Middle frontal gyrus (tissue), 1 donor: ENCODE measurements at regions not wholly inside any gene's neighbourhood (a gene's known extent, or its start where the extent isn't known, plus 50 kb on each side); places are given as distances from the start of the nearest gene placed in this dataset.
"Not testable (repeated sequence)": the region's sequence is repeated elsewhere in the genome, so short reads cannot be mapped to it uniquely, and the experiment has no call there.

Source experiments
- DNase-seq: peaks from one replicate; pipeline ENCODE4 v3.0.0-alpha.2; 2015; ENCODE audit warnings: low spot score; ENCODE audit errors: extremely low spot score

DNA sequence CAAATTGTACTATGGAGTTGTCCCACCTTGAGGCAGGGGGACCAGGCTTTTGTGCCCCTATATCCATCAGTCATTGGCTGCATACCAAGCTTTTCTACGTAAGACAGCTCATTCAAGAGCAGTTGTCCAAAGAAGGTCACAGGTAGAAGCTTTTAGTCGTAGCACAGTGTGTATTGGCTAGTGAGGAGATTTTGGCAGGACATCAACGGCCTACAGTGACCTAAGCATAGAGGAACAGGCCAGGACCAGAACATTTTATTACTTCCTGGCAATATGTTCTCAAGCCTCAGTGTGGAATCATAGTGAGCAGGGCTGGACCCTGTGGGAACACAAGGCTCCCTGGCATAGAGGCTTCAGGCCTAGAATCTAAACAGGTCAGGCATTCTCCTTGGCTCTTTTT is 105.4 kb upstream of the ANKRD28 start:
- no peak for DNase-seq

DNA sequence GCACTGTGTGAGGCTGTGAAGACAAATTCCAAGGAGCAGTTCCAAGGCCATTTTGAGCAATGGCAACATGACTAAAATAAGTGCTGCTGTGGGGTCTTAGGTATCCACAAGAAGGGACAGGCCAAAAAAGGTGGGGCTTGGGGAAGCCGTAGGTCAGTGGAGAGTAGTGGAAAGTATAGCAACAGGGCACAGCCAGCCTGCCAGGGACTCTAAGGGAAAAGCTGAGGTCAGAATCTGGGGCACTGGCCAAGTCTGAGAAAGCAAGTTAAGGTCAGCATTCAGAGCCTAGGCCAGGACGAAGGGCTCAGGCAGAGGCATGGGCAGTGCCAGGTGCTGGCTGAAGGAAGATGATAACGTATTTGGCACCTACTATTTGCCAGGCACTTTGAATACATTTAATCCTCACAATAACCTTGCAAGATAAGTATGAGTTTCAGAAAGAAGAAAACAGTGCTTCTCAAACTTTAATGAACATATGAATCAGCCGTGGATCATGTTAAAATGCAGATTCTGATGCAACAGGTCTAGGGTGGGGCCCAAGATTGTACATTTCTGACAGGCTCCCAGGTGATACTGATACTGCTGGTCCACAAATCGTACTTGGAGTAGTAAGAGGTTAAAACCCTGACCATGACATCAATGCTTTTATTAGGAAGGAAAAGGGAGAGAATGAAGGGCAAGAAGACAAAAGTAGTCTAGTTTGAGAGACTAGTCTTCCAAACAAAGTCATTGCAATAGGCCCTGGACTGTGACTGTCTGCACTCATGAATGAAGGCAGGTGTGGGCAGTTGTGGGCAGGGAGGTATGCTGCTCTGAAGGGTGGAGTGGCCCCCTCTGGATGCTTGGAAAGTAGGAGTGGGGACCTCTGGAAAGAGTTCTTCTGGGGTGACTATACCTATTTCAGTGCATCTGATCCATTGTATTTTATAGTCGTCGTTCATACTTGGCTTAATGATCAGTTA is 106.3 kb upstream of the ANKRD28 start:
- DNase-seq, result no peak

DNA sequence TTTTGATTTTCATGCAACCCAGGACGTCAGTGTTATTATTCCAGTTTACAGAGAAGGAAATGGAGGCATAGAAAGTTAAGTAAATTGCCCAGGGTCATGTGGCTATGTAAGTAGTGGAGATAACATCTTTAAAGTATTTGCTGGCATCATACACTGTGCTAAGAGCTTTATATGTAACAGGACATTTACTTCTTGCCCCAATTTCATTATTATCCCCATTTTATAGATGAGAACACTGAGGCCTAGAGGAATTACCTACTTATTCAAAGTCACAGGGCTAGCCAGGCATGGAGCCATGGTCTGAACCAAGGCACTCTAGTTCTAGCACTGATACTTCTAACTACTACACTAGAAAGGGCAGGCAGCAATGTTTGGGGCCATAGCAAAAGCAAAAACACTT is 107.3 kb upstream of the ANKRD28 start:
- DNase-seq, result no peak

DNA sequence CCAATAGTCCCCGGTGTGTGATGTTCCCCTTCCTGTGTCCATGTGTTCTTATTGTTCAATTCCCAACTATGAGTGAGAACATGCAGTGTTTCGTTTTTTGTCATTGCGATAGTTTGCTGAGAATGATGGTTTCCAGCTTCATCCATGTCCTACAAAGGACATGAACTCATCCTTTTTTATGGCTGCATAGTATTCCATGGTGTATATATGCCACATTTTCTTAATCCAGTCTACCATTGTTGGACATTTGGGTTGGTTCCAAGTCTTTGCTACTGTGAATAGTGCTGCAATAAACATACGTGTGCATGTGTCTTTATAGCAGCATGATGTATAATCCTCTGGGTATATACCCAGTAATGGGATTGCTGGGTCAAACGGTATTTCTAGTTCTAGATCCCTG is 109.6 kb upstream of the ANKRD28 start:
- not testable (repeated sequence) for DNase-seq

DNA sequence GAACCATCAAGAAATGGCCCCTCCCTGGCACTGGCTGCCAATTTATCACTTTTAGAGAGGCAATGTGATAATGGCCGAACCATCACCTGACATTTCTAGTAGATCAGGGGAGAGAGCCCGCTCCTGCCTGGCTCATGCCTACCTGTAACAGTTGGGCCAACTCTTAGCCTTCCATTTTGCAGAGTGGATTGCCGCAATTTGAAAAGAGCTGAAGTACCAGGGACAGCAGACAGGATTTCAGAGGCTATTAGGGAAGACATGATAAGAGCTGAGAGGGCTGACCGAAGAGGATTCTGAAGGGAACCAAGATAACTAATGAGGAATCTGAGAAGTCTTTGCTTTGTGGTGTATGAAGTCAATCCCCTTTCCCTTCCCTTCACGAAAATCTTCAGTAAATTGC is 121.2 kb upstream of the ANKRD28 start:
- DNase-seq, result no peak

DNA sequence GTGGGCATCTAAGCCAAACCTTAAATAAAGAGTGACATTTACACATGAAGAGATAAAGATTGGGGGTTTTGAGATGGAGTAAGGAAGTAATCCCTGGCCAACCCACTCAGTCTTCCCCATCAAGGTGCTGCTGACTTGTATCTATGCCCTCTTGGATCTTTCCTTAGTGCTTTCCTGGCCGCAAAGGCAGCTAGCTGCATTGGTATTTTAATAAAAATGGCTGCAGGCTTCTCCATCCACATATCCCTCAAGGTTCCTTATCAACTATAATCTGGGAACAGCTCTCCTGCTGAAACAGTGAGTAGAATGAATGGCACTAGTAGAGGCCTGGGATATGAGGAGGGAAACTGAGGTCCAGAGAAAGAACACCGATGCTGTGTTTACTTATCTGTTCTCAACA is 122.2 kb upstream of the ANKRD28 start:
- DNase-seq, result no peak

DNA sequence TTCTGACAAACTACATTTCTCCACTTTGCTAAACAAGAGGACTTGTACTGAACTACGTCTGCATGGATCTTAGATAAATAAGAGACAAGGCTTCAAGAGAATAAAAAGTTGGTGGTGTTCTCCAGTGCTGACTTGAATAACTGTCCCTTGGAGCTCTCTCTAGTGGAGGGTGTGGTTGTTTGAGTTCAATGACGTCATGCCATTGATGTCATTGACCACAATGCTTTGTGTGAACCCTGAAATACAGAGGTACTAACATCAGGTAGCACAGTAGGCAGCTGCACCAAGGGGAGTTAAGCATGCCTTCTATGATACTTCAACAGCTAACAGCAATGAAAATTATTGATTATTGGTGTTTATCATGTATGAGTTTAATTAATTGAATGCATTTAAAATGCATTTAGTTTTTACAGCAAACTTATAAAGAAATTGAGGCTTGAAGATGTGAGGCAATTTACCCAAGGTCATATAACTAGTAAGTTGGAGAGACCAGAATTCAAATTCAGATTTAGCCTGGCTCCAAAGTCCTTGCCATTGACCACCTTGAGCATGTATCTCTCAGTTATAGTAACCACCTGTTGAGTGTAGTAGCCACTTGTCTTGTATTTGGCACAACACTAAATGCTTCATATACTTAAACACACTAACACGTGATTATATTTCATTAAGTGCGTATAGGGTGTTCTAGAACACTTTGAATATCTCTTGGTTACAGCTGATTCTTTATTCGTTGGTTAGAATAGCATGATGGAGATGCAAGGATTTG is 126.0 kb upstream of the ANKRD28 start:
- DNase-seq, result no peak

DNA sequence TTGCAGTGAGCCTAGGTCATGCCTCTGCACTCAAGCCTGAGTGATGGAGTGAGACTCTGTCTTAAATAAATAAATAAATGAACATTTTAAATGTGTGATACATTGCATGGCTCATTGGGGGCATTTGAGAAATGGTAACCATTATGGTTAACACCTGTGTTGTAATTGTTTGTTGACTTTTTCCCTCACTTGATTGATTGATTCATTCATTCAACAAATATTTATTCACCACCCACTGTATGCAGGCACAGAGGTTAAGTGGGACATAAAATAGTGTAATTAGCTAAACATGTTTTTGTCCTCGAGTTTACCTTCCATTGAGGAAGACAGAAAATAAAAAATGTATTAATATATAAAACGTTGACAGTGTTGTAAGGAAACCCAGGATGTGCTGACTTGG is 127.1 kb upstream of the ANKRD28 start:
- no peak for DNase-seq

DNA sequence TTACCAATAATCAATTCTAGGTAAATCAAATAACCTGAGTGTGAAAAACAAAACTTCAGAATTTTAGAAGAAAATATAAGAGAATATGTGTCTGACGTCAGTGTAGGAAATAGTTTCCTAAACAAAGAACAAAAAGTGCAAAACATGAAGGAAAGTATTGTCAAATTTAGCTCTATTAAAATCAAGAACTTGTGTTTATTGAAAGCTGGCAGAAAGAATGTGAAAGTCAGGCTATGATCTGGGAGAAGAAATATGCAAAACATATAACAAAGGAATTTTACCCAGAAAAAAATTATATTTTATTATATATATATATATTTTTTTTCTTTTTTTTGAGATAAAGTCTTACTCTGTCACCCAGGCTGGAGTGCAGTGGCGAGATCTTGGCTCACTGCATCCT is 129.1 kb upstream of the ANKRD28 start:
- no peak for DNase-seq

DNA sequence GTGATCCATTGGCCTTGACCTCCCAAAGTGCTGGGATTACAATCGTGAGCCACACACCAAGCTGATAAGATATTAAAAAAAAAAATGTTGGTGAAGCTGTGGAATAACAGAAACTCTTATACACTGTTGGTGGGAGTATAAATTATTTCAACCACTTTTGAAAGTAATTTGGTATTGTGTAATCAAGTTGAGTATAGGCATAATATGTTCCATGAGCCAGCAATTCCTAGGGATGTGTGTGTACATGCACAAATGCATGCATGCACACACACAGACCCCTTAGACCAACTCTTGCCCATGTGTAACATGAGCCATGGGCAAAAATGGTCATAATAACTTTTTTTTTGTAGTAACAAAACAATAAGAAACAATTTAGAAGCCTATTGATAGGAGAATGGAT is 130.2 kb upstream of the ANKRD28 start:
- DNase-seq, result no peak

DNA sequence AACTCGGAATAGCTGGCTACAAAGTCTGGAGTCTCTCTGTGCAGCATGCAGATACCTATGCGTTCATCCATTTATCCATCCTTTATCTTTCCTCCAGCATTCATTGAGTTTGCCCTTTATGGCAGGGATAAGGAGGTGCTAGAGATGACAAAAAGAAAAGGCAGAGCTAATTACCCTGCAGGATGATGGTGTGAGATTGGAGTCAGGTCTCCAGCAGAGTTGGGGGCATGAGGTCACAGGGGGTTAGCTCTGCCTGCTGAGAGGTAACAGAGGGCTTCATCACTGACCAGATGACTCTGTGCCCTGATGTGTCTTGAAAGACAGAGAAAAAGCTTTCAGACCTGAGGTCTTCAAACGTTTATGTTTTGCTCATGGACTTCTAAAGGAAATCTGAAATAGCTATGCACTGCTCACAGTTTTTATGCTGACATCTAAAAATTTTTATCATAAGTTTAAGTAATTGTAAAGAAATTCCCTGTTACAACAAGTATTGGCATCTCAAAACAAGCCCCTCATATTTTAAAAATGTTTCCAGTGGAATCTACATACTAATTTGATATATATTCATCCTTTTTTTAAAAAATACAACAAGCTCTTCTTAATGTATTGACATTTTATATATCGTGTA is 132.3 kb upstream of the ANKRD28 start:
- DNase-seq, result no peak

DNA sequence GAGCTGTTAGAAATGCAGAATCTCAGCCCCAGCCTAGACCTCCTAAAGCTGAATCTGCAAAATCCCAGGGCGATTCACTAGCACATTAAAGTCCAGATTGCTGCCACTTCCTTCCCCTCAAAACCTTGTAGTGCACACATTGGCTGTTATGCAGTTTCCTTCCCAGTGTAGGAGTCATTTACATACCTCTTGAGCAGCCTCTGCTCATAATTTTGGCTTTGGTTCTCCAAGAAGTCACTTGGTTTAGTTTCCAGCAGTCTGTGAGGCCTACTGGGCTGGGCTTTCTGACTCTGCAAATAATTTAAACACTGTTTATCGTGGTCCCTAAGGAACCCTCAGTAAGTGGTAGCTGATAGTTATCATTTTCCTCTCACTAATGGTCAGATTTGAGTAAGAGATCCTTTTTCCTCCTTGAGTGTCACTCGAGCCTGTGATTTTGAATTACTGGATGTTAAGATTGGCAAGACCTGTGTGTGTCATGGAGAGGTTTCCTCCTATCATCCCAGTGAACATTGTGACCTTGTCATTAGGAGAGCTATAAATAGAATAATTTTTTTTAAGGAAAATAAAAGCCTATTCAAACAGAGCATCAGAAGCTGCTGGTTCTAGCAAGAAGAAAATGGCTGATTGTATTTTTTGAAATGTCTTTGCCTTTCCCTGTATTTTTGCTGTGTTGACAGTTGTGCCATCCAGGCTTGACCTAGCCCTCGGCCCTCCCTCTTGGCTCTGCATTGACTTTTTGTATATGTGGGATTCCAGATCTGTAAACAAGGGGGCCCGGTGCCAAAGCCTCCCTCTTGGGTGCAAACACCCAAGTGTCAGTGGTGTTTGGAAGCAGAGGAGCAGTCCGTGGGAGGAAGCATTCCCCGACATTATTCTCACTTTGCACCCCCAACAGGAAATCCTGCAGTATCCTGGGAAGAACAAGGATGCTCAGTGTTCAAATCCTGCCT is 134.8 kb upstream of the ANKRD28 start:
- DNase-seq, result no peak

DNA sequence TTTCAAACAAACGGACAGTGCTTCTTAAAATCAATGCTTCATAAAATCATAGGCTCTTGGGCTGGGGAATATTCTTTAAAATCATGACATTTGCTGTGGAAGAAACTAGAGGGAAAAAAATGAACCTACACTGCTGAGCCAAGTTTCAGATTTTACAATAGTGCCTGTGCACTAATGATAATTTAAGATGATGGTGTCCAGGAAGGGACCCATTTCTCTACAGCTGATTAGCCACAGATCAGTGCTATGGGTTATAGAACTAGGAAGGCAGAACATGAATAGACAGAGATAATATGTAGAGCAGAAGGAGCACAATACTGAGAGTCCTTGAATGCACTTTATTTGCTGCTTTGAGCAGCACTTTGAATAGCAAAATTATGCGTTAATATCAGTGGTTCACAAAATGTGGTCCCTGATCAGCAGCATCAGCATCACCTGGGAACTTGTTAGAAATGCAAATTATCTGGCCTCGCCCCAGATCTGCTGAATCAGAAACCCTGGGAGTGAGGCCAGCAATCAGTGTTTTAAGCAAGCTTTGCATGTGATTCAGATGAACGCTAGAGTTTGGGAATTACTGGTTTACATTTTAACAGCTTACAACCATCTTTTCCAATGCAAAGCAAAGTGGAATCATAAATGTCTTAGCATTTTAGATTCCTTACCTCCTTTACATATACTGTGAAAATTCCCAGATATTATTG is 135.8 kb upstream of the ANKRD28 start:
- DNase-seq, result peak; percentile 56

DNA sequence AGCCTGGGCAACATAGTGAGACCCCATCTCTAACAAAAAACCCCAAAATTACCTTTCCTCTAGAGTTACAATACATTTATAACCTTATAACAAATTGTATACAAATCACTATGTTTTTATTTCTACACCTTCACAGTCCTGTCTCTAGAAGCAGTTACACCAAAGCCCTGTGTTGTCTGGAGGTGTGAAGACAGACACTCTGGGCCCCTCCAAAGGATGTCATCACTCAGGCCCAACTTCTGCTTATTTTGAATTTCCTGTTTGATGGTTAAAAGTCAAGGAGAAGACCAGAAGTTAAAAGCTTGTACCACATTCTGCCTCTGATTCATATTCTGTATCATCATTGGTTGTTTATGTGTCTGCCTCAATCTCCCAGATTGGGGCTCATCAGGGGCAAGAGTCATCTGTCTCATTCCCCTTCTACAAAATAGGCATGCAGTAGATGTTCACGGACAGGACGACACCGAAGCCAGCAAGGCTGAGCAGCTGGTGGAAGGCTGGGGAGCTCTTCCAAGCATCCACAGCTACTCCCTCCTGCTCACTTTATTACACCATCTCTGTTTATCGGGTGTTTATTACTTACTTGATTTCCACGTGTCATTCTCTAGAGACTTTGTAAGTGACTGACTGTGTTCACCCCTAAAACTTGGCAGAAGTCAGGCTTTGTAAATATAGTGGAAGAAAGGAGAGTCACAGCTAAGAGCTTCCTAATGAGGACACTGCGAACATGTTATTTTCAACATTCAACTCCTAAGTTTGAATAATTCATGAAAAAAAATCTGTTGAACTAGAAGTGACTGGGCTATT is 136.8 kb upstream of the ANKRD28 start:
- peak; percentile 56 for DNase-seq

DNA sequence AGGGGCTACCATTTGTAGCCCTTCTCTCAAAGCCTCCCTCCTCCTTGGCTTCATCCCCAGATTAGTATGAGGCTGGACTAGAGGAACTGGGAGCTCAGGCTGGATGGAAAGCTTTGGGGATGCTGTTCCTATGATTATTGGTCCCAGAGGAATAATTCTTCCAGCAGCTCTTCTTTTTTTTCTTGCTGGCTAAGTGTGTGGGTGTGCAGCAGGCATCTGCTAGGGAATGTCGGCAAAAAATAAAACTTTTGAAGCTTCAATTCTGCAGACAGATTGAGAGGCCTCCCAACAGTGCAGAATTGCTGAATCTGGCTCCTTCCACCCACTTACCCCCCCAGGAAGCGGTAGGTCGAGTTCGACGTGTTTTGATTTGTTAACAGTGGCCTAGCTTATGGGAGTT is 138.5 kb upstream of the ANKRD28 start:
- peak; percentile 57 for DNase-seq

DNA sequence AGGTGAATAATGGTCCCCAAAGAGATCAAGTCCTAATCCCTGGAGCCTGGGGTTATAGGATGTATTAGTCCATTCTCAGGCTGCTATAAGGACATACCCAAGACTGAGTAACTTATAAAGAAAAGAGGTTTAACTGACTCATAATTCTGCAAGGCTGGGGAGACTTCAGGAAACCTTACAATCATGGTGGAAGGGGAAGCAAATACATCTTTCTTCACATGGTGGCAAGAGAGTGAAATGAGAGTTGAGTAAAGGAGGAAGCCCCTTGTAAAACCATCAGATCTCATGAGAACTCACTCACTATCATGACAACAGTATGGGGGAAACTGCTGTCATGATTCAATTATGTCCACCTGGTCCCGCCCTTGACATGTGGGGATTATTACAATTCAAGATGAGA is 142.9 kb upstream of the ANKRD28 start:
- no peak for DNase-seq

DNA sequence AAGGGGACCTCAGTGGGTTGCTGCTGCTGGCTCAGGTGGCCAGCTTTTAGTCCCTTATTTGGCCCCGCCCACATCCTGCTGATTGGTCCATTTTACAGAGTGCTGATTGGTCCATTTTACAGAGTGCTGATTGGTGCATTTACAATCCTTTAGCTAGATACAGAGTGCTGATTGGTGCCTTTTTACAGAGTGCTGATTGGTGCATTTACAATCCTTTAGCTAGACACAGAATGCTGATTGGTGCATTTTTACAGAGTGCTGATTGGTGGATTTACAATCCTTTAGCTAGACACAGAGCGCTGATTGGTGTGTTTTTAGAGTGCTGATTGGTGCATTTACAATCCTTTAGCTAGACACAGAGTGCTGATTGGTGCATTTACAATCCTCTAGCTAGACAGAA is 143.7 kb upstream of the ANKRD28 start:
- DNase-seq, result not testable (repeated sequence)

DNA sequence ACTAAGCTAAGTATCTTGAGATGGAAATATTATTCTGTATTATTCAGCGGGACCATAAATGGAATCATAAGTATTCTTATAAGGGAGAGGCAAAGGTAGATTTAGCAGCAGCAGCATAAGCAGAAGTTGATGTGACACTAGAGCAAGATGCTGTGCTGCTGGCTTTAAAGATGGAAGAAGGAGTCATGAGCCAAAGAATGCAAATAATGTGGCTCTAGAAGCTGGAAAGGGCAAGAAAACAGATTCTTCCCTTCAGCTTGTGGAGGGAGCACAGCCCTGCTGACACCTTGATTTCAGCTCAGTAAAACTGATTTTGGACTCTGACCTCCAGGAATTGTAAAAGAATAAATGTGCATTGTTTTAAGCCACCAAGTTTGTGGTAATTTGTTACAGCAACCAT is 144.2 kb upstream of the ANKRD28 start:
- no peak for DNase-seq

DNA sequence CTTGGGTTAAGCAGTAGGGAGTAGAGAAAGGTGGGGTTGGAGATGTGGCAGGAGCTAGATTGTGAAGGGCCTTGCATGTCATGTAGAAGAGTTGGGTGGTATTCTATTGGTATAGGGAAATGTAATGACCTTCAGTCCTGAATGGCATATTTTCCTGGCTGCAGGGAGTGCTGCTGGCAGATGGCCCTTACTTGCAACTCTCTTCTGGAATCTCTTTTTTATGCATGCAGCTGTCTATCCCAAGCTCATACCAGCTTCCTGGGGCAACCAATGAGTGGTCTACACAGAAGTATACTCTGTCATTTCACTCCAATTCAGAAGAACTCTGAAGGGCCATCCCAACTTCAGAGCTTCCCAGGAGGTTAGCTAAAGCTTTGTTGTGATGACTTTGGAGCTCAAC is 144.7 kb upstream of the ANKRD28 start:
- no peak for DNase-seq

DNA sequence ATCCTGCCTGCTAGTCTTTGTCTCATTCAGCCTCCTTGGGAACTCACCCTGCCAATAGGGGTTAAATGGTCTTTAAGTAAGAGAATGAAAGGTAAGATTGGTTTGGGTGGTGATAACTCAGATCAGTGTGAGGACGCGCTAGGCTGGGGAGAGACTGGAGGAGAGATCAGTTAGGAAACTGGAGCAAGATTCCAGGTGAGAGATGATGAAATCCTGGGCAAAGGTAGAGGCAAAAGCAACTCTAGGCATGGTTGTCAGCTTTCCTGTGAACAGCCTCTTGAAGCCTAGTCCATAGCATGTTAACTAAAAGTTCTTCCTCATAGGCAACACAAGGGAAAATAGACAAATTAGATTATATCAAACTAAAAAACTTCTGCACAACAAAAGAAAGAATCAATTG is 145.2 kb upstream of the ANKRD28 start:
- DNase-seq, result no peak
